ENCODE measurements at regions not wholly inside any gene's neighbourhood (a gene's known extent, or its start where the extent isn't known, plus 50 kb on each side); places are given as distances from the start of the nearest gene placed in this dataset.

DNA sequence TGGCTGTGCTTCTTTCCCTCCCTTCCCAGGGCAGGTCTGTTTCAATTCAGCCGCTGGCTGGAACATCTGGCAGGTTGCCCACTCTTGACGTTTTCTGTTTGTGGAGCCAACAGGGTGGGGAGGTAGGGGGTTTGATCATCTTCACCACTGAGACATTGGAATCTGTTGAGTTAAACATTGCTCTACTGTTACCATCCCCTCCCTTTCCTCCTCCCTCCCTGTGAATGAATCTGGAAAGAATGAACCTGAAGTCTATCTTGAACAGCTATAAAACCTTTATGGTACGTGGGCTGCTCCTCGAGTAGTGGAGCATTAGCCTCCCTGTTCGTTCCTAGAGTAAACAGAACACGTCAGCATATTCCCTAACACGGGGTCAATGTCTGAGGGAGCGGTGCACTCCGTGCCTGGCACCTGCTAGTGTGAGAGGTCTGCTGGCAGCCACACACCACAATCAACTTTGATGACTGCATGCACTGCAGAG lies 249.9 kb upstream of the RBBP8 start:
- no peaks in the 10 kb centered on the region for H3K36me3 ChIP-seq (replicated peaks in 1 of 2; ENCODE audit: control insufficient read depth in 2 of 2, insufficient read depth in 2 of 2, low read length in 2 of 2)
- H4K8ac ChIP-seq (ENCODE audit: low read depth, low read length), result no peak overlapping the region
- H4K91ac ChIP-seq (ENCODE audit: low read depth, low read length, poor library complexity), result no peak overlapping the region
- no peaks in the 10 kb centered on the region for H3K27me3 ChIP-seq (ENCODE audit: control insufficient read depth in 3 of 3, insufficient read depth in 3 of 3, low read depth in 1 of 3, low read length in 3 of 3)
- no peak overlapping the region for H2AK5ac ChIP-seq (ENCODE audit: low read depth, low read length)
- no peaks in the 10 kb centered on the region for H3K79me1 ChIP-seq (ENCODE audit: low read depth, low read length)
- H3K9me3 ChIP-seq (replicated peaks in 1 of 2; ENCODE audit: control insufficient read depth in 2 of 2, insufficient read depth in 1 of 2, low read depth in 1 of 2, low read length in 2 of 2), result peaks cover 0 to 8% of the 10 kb centered on the region in 2 donors
- H2BK15ac ChIP-seq (ENCODE audit: low read length), result no peak overlapping the region
- no peak overlapping the region for H3K14ac ChIP-seq (ENCODE audit: low read length)
- H3K4me3 ChIP-seq (ENCODE audit: low read length in 2 of 2), result no peak overlapping the region
- no peak for DNase-seq (ENCODE audit: low spot score)
- no peaks in the 10 kb centered on the region for H3K4me1 ChIP-seq (ENCODE audit: control insufficient read depth in 2 of 2, insufficient read depth in 1 of 2, low read depth in 1 of 2, low read length in 2 of 2)
- H2AFZ ChIP-seq (ENCODE audit: low read length), result no peak overlapping the region
- no peak overlapping the region for H3K4me2 ChIP-seq (ENCODE audit: insufficient read depth, low read length, poor library complexity, severe bottlenecking)
- H3K23ac ChIP-seq (ENCODE audit: low read depth, low read length, poor library complexity), result no peak overlapping the region
- H2BK5ac ChIP-seq (ENCODE audit: low read length), result no peak overlapping the region
- no peak overlapping the region for H3K27ac ChIP-seq (replicated peaks; ENCODE audit: low read length)
- no peak overlapping the region for H3K4ac ChIP-seq (ENCODE audit: low read length)
- no peak overlapping the region for H2BK120ac ChIP-seq (ENCODE audit: low read depth, low read length)
- no CpG with 5 or more reads among the region's 9 CpGs for WGBS, 2 donors (ENCODE audit: extremely low coverage in 2 of 2, insufficient read length in 2 of 2, insufficient replicate concordance in 1 of 2)
- no peak overlapping the region for H2BK12ac ChIP-seq (ENCODE audit: low read length)
- no peak overlapping the region for H3K9ac ChIP-seq (ENCODE audit: low read depth, low read length, poor library complexity)
- no peak overlapping the region for H3K18ac ChIP-seq (ENCODE audit: low read length)

DNA sequence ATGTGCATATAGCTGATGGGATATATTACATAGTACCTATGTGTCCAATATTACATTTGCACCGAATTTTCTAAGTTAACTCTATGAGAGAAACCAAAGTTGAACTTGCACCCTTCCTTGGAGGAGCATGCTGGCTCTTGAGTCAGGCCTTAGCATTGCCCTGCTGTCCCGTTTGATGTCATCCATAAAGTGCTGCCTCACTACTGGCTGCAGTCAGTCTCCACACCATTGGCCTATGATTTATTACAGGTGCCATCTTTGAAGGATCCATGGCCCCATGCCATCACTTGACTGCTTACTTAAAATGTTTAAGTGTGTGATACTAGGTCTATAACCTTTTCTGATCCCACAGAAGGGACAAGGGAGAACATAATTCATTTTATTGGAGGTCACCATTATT lies 249.3 kb upstream of the RBBP8 start:
- Histone ChIP-seq H2AFZ (ENCODE audit: low read length) (no peak overlapping the region), H4K8ac (ENCODE audit: low read depth, low read length) (no peak overlapping the region), H3K9me3 (replicated peaks in 1 of 2; ENCODE audit: control insufficient read depth in 2 of 2, insufficient read depth in 1 of 2, low read depth in 1 of 2, low read length in 2 of 2) (peaks cover 0 to 8% of the 10 kb centered on the region in 2 donors), H3K4me2 (ENCODE audit: insufficient read depth, low read length, poor library complexity, severe bottlenecking) (no peak overlapping the region), H2BK15ac (ENCODE audit: low read length) (no peak overlapping the region), H3K14ac (ENCODE audit: low read length) (no peak overlapping the region), H3K79me1 (ENCODE audit: low read depth, low read length) (no peaks in the 10 kb centered on the region), H3K27me3 (ENCODE audit: control insufficient read depth in 3 of 3, insufficient read depth in 3 of 3, low read depth in 1 of 3, low read length in 3 of 3) (no peaks in the 10 kb centered on the region), H2AK5ac (ENCODE audit: low read depth, low read length) (no peak overlapping the region), H2BK5ac (ENCODE audit: low read length) (no peak overlapping the region), H4K91ac (ENCODE audit: low read depth, low read length, poor library complexity) (no peak overlapping the region), H2BK12ac (ENCODE audit: low read length) (no peak overlapping the region), H3K27ac (replicated peaks; ENCODE audit: low read length) (no peak overlapping the region), H2BK120ac (ENCODE audit: low read depth, low read length) (no peak overlapping the region), H3K4me3 (ENCODE audit: low read length in 2 of 2) (no peak overlapping the region), H3K23ac (ENCODE audit: low read depth, low read length, poor library complexity) (no peak overlapping the region), H3K4ac (ENCODE audit: low read length) (no peak overlapping the region), H3K4me1 (ENCODE audit: control insufficient read depth in 2 of 2, insufficient read depth in 1 of 2, low read depth in 1 of 2, low read length in 2 of 2) (no peaks in the 10 kb centered on the region), H3K18ac (ENCODE audit: low read length) (no peak overlapping the region), H3K36me3 (replicated peaks in 1 of 2; ENCODE audit: control insufficient read depth in 2 of 2, insufficient read depth in 2 of 2, low read length in 2 of 2) (no peaks in the 10 kb centered on the region), H3K9ac (ENCODE audit: low read depth, low read length, poor library complexity) (no peak overlapping the region)
- DNase-seq (ENCODE audit: low spot score), result no peak
- WGBS, 2 donors (ENCODE audit: extremely low coverage in 2 of 2, insufficient read length in 2 of 2, insufficient replicate concordance in 1 of 2), result no CpG with 5 or more reads among the region's 2 CpGs

DNA sequence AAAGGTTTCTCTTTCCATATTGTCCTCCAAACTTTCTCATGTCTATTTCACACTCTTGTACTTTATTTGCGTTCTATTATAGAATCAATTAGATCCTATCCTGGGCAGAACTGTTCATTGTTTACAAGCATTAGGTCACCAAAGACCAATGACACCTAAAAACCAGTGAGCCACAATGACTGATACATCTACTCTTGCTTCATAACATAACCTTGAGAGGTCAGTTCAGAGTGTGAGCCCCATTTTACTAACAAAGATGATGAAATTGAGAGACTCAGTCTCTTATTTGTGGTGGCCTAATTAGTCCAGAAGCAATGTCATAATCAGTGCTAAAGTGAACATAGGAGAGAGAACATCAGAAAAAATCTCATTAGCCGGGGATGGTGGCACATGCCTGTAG lies 248.9 kb upstream of the RBBP8 start:
- Histone ChIP-seq H3K27me3 (ENCODE audit: control insufficient read depth in 3 of 3, insufficient read depth in 3 of 3, low read depth in 1 of 3, low read length in 3 of 3) (no peaks in the 10 kb centered on the region), H3K27ac (replicated peaks; ENCODE audit: low read length) (no peak overlapping the region), H2BK15ac (ENCODE audit: low read length) (no peak overlapping the region), H3K4me1 (ENCODE audit: control insufficient read depth in 2 of 2, insufficient read depth in 1 of 2, low read depth in 1 of 2, low read length in 2 of 2) (no peaks in the 10 kb centered on the region), H3K79me1 (ENCODE audit: low read depth, low read length) (no peaks in the 10 kb centered on the region), H2BK5ac (ENCODE audit: low read length) (no peak overlapping the region), H2AFZ (ENCODE audit: low read length) (no peak overlapping the region), H3K36me3 (replicated peaks in 1 of 2; ENCODE audit: control insufficient read depth in 2 of 2, insufficient read depth in 2 of 2, low read length in 2 of 2) (no peaks in the 10 kb centered on the region), H3K4me2 (ENCODE audit: insufficient read depth, low read length, poor library complexity, severe bottlenecking) (no peak overlapping the region), H4K8ac (ENCODE audit: low read depth, low read length) (no peak overlapping the region), H3K4ac (ENCODE audit: low read length) (no peak overlapping the region), H2BK120ac (ENCODE audit: low read depth, low read length) (no peak overlapping the region), H3K14ac (ENCODE audit: low read length) (no peak overlapping the region), H3K9me3 (replicated peaks in 1 of 2; ENCODE audit: control insufficient read depth in 2 of 2, insufficient read depth in 1 of 2, low read depth in 1 of 2, low read length in 2 of 2) (peaks cover 0 to 8% of the 10 kb centered on the region in 2 donors), H3K18ac (ENCODE audit: low read length) (no peak overlapping the region), H3K23ac (ENCODE audit: low read depth, low read length, poor library complexity) (no peak overlapping the region), H2AK5ac (ENCODE audit: low read depth, low read length) (no peak overlapping the region), H2BK12ac (ENCODE audit: low read length) (no peak overlapping the region), H4K91ac (ENCODE audit: low read depth, low read length, poor library complexity) (no peak overlapping the region), H3K9ac (ENCODE audit: low read depth, low read length, poor library complexity) (no peak overlapping the region), H3K4me3 (ENCODE audit: low read length in 2 of 2) (no peak overlapping the region)
- WGBS, 2 donors (ENCODE audit: extremely low coverage in 2 of 2, insufficient read length in 2 of 2, insufficient replicate concordance in 1 of 2), result no CpG with 5 or more reads among the region's 2 CpGs
- no peak for DNase-seq (ENCODE audit: low spot score)

DNA sequence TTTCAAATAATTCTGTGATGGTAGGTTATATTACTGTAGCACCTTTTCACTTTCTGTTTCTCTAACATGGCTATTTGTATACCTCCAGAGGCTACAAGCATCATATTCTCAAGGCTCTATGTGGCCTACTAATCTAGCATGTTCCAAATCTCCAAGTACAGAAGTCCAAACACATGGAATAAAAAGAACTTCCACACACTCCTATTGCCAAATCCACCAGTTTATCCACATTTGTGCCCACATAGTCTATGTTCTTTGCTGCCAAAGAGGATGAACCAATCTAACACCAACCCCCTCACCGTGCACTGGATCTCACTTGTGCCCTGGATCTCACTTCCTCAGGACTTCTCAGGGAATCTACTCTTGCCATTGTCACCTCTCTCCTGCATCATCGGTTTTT lies 247.3 kb upstream of the RBBP8 start:
- H3K9ac ChIP-seq (ENCODE audit: low read depth, low read length, poor library complexity), result no peak overlapping the region
- H3K27ac ChIP-seq (replicated peaks; ENCODE audit: low read length), result no peak overlapping the region
- H2AFZ ChIP-seq (ENCODE audit: low read length), result no peak overlapping the region
- H3K4ac ChIP-seq (ENCODE audit: low read length), result no peak overlapping the region
- H4K91ac ChIP-seq (ENCODE audit: low read depth, low read length, poor library complexity), result no peak overlapping the region
- no peak overlapping the region for H3K4me2 ChIP-seq (ENCODE audit: insufficient read depth, low read length, poor library complexity, severe bottlenecking)
- no peaks in the 10 kb centered on the region for H3K27me3 ChIP-seq (ENCODE audit: control insufficient read depth in 3 of 3, insufficient read depth in 3 of 3, low read depth in 1 of 3, low read length in 3 of 3)
- no peaks in the 10 kb centered on the region for H3K36me3 ChIP-seq (replicated peaks in 1 of 2; ENCODE audit: control insufficient read depth in 2 of 2, insufficient read depth in 2 of 2, low read length in 2 of 2)
- H4K8ac ChIP-seq (ENCODE audit: low read depth, low read length), result no peak overlapping the region
- no peaks in the 10 kb centered on the region for H3K79me1 ChIP-seq (ENCODE audit: low read depth, low read length)
- no peak overlapping the region for H3K14ac ChIP-seq (ENCODE audit: low read length)
- H2BK5ac ChIP-seq (ENCODE audit: low read length), result no peak overlapping the region
- peaks cover 0 to 8% of the 10 kb centered on the region in 2 donors for H3K9me3 ChIP-seq (replicated peaks in 1 of 2; ENCODE audit: control insufficient read depth in 2 of 2, insufficient read depth in 1 of 2, low read depth in 1 of 2, low read length in 2 of 2)
- no CpG with 5 or more reads among the region's 2 CpGs for WGBS, 2 donors (ENCODE audit: extremely low coverage in 2 of 2, insufficient read length in 2 of 2, insufficient replicate concordance in 1 of 2)
- H3K4me1 ChIP-seq (ENCODE audit: control insufficient read depth in 2 of 2, insufficient read depth in 1 of 2, low read depth in 1 of 2, low read length in 2 of 2), result no peaks in the 10 kb centered on the region
- H2BK15ac ChIP-seq (ENCODE audit: low read length), result no peak overlapping the region
- H3K18ac ChIP-seq (ENCODE audit: low read length), result no peak overlapping the region
- H3K23ac ChIP-seq (ENCODE audit: low read depth, low read length, poor library complexity), result no peak overlapping the region
- no peak overlapping the region for H2AK5ac ChIP-seq (ENCODE audit: low read depth, low read length)
- no peak for DNase-seq (ENCODE audit: low spot score)
- no peak overlapping the region for H2BK12ac ChIP-seq (ENCODE audit: low read length)
- no peak overlapping the region for H2BK120ac ChIP-seq (ENCODE audit: low read depth, low read length)
- H3K4me3 ChIP-seq (ENCODE audit: low read length in 2 of 2), result no peak overlapping the region

Measured in neuronal stem cell (in vitro differentiated cells).